Activated CD4-positive, alpha-beta T cell treated with anti-CD3 and anti-CD28 coated beads, Interleukin-2, amount 50 U/mL, for 48 hours (primary cell): ENCODE measurements at regions not wholly inside any gene's neighbourhood (a gene's known extent, or its start where the extent isn't known, plus 50 kb on each side); places are given as distances from the start of the nearest gene placed in this dataset.
"Not testable (repeated sequence)": the region's sequence is repeated elsewhere in the genome, so short reads cannot be mapped to it uniquely, and the experiment has no call there.

ENCODE experiments used
- DNase-seq, 2 experiments: peaks; one replicate each; pipeline ENCODE4 v3.0.0-alpha.2; 2020

DNA sequence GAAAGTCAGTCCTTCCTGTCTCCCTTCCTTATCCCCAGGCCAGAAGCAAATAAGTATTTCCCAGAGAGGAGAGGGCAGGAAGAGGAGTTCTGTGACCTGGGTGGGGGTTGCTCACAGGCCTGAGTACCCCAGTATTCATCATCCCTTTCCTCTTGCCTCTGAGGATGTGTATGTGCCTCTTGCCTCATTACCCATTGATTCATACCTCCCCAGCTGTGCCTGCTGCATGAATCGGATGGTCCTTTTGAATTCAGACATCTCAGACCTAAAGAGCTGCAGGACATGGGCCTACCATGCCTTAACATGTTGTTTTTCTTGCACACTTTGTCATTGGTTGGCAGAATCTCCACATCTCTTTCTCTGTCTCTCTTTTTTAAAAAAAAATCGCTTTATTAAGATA is 112.8 kb upstream of the SHB start:
- no peak for DNase-seq

DNA sequence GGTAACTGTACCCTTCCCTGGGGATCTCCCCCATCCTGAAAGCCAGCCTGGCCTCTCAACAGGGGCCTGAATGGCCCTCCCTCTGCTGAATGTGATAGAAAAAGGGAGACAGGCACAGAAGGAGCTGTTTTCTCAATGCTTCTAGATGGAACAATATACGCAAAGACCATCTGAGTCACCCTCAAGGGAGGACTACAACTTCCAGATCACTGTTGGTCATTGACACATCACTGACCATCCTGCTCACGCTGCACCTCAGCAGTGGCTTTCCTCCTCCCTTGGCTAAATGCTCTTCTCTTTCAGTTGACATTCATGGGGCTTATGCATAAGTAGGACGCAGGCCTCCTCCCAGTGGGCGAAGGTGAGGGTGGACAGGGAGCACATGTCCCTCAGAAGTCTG is 112.2 kb upstream of the SHB start:
- DNase-seq, result no peak

DNA sequence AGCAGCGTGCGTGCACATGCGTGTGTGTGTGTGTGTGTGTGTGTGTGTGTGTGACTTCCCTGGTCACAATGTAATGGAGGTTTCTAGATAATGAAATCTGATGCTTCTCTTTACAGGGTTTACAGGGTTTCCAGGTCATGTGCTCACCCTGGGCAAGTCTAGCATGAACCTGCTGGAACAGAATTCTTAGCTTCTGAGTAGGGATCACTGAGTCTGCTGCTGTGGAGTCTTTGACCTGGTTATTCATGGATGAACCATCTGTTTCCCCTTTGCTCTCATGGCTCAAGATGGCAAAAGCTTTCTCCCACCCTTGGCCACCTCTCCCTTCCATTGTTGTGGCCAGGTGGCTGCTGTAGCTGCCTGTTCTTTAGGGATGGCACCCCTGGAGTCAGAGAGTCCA is 111.6 kb upstream of the SHB start:
- DNase-seq, result no peak

DNA sequence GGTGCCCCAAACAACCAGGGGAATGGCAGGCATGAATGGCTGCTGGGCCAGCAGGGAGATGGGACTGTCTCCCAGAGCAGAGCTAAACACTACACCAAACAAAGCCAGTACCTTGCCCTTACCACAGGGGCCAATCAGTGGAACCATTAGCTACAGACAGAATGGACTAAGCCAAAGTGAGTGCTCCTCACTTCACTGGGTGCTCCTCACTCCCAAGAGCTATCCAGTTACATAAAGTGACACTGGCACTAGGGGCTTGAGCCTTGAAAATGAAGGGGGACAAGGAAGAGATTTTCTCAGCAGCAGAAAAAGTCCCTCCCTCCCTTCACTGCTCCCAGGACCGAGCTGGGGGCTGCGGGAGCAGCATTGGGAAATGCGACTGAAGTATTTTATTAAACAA is 110.9 kb upstream of the SHB start:
- DNase-seq, result no peak

DNA sequence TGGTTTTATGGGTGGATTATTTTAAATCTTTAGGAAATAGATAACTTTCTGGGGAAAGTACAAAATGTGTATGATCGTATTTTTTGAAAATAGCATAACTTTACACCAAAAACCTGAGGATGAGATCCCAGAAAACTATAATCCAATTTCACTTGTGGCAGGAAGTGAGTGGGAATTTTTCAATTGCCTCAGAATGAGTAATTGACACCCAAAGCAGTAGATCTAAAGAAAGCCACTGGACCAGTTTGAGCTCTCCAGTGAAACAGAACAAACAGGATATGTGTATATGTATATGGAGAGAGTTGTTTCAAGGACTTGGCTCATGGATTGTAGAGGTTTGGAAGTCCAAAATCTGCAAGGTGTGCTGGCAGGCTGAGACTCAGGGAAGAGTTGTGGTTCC is 109.2 kb upstream of the SHB start:
- DNase-seq, result no peak

DNA sequence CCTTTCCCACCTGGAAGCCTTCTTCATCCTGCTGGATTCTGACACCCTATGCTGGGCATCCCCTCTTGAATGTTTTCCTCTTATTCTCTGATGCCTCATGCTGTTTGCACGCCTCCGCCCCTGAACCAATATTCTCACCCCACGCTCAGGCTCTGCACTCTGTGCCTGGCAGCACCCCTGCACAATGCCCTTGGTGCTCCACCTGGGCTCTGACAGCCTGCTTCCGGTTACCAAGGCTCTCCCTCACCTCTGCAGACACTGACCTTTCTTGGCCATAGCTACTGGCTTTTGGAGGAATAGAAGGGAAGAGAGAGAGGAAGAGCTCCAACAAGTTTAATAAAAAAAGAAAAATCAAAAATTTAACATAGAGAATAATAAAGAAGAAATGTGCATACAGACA is 108.7 kb upstream of the SHB start:
- no peak for DNase-seq

DNA sequence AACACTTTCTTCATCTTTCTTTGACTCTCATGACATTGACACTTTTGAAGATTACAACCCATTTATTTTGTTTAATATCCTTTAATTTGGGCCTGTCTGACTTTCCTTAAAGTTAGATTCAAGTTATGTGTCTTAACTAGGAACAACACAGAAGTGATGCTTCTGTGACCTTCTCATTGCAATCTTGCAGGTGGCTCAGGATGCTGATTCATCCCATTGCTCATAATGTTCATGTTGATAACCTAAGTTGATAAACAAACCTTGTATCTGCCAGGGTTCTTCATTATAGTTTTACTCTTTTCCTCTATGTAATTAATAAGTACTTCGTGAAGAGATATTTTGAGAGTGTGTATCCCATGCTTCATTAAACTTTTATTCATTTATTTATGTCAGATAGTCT is 107.2 kb upstream of the SHB start:
- DNase-seq, result no peak

DNA sequence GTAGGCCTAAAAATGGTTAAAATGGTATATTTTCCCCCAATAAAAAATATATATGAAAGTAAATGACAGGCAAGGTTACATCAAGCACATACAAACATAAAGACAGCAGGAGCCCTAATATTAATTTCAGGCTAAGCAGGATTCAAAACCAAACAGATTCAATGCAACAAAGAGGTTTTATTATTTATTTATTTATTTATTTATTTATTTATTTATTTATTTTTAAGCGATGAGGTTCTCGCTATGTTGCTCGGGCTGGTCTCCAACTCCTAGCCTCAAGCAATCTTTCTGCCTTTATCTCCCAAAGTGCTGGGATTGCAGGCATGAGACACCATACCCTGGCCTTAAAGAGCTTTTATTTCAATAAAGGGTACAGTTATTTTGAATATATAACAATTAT is 106.4 kb upstream of the SHB start:
- DNase-seq, result no peak

DNA sequence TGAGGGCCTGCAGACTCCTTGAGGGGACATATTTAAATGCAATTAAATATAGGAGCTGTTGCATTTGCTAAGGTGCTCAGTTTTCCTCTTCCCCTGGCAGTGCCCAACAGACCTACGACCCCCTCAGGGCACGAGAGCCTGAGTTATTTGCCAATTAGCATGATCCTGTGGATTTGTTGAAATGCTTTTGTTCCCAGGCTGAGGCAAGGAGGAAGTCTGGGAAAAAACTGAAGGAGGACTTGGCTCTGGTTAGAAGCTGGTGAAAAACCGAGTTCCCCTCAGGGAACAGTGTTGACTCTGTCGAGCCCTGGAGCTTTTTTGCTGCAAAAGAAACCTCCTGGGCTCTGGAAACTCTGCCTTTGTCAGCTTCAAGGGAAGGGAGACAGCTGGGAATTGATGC is 103.6 kb upstream of the SHB start:
- no peak for DNase-seq

DNA sequence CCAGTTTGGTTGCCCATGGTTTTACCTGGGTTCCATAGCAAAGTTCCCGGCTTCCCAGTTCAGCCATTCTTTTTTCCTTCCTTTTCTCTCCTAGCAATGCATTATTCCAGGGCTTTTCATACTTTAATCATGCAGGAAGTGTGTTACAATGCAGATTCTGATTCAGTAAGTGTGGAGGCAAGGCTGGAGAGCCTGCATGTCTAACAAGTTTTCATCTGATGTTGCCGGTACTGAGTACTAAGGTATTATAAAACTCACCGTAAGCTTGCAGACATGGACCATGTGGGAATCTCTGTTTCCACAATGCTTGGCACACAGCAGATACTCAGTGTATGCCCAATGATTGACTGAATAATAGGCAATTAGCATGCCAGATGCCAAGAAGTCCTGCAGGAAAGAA is 102.9 kb upstream of the SHB start:
- no peak for DNase-seq

DNA sequence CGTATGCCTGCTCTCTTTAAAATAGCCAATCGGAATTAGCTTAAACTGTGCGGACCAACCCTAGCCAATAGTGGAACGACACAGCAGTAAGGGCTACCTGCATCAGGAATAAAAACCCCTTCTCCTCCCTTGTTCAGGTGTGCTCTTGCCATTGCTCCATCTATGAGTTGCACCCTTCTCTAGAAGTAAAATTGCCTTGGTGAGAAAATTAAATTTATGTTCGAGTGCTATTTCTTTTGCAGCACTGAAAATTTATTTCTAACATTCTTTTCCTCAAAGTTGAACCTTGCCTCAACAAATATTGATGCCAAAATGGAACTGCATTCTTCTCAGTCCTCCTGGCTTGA is 102.5 kb upstream of the SHB start:
- no peak for DNase-seq

DNA sequence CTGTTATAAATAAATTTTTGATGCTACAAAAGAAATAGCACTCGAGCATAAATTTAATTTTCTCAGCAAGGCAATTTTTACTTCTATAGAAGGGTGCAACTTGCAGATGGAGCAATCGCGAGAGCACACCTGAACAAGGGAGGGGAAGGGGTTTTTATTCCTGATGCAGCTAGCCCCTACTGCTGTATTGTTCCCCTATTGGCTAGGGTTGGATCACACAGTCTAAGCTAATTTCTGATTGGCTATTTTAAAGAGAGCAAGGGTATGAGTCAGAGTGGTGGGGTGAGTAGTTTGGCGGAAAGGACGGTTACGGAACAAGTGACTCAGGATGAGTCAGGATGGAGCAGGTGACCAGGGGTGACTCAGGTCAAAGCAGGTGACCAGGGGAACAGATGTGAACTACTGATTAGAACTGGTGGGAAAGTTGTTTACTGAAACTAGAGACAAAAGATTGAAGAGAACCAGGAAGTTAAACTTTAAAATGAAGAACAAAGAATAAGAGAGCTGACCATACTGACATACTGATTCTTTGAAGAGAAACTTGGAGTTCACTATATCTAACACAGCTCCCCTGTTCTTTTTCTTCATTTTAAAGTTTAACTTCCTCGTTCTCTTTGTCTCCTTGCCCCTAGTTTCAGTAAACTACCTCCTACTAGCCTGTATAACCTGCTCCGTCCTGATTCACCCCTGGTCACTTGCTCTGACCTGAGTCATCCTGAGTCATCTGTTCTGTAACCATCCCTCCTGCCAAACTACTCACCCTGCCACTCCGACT is 101.9 kb upstream of the SHB start:
- DNase-seq, result peak in 1 of 2 experiments; percentile 6

DNA sequence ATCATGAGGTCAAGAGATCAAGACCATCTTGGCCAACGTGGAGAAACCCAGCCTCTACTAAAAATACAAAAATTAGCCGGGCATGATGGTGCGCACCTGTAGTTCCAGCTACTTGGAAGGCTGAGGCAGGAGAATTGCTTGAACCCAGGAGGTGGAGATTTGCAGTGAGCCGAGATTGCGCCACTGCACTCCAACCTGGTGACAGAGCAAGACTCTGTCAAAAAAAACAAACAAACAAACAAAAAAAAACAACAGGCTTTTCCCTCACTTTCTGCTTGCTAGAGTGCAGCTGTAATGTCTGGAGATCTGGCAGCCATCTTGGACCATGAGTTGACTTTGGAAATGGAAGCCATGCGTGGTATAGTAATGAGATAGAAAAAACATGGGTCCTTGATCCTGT is 101.1 kb upstream of the SHB start:
- not testable (repeated sequence) for DNase-seq

DNA sequence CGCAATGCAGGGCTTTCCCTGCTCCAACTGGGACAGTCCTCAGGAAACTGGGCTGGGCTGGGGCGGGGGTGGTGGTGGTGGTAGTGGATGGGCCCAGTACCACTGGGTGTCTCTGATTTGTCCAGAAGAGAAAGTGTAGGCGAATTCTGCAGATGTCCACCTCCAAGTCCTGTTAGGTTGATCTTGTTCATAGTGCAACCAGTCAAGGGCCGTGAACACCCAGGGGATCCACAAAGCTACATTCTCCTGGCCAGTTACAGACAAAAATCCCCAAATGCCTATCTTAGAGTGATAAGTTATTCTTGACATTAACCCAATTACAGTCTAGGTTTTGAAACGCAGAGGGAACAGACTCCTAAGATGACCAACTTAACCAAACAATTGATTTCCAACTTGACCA is 97.5 kb upstream of the SHB start:
- DNase-seq, result no peak

DNA sequence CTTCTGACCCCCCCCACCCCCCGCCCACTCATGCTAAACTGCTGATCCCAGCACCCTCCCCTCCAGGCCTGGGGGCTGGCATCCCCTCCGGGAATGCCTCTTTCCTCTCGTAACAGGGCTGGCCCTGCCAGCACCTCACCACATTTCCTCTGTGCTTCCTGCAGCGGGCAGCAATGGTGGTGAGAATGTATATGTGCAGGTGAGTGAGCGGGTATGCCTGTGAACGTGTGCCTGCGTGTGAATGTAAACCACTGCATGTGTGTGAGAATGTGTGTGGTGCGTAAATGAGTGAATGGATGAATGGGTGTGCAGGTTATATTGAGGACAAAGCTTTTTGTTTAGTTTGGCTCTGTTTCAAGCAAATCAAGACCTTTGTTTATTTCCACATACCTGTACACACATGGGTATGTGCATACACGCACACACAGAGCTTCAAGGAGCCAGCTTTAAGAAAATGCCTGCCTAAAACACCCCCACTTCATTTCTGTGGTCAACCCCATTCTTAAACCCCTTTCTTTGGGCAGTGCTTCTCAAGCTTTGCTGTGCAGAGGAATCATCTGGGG is 95.7 kb upstream of the SHB start:
- no peak for DNase-seq

DNA sequence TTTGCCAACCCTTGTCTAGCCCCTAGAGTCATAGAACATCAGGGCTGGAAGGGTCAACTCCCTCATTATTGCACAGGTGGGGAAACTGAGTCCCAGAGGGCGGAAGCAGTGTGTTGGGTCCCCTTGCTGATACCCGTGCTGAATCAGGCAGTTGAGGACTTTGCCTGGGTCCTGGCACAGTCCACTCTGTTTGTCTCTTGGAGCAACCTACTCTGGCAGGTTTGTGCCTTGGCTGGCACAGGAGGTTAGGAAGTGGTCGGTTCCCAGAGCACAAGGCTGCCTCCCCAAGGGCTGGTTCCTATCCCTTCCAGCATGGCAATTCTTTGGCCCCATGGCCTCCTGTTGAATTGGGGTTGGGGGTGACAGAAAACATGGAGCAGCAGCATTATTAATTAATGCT is 94.5 kb upstream of the SHB start:
- no peak for DNase-seq

DNA sequence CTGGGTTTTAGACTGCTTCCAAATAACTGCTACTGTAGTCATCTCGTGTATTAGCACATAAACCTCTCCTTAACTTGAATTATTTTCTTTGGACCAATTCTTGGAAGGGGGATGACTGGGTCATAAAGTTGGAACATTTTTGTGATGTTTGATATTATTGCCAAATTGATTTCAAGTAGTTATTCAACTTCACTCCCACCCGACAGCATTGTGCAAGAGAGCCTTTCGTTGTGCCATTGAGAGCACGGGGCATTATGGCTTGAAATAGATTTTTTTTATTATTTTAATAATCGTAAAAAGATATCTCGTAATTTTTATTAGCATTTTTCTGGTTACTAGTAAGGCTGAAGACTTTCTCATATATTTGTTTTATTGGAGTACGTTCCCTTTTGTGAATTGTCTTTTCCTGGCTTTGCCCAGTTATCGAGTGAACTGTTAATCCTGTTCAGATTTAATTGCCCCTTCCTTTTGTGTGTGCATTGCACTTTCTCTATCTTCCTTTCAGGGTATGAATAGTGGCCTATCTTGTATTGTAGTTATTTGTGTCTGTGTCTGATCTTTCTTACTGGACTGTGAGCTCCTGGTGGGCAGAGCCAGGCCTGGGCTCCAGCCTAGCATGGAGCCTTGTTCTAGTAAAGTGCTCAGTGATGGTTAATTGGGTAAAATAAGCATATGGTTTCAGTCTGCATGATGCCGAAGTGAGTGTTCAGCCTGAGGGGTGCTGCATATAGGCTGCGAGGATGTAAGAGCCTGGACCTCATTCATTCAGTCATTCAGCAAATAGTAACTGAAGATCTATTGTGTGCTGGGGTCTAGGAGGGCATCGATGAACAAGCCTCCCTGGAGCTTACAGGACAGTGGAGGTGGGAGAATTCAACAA is 93.5 kb upstream of the SHB start:
- DNase-seq, result no peak

DNA sequence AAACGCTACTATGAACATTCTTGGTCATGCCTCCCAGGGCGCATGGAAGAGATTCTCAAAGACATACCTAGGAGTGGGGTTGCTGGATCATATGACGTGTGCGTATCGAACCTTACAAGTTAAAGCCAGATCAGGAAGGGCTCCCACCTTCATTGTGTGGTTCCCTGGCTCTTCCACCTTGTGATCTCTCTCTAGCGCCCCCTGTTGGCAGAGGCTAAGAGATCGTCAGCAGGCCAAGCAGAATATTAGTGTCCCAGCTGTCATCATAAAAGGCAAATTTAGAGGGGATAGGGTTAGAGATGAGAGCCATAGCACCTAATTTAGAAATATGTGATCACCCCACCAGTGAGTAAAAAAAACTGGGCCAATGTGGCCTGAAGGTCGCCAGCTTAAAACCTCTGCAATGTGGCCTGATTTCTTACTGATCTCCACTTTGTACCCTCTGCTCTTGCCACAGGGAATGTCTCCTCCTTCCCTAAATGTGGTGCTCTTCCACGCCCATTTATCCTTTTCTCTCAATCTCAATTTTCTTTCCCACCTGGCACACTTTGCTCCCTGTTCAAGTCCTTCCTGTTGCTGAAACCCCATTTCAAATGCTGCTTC is 91.7 kb upstream of the SHB start:
- DNase-seq, result peak; percentile 64 to 75

DNA sequence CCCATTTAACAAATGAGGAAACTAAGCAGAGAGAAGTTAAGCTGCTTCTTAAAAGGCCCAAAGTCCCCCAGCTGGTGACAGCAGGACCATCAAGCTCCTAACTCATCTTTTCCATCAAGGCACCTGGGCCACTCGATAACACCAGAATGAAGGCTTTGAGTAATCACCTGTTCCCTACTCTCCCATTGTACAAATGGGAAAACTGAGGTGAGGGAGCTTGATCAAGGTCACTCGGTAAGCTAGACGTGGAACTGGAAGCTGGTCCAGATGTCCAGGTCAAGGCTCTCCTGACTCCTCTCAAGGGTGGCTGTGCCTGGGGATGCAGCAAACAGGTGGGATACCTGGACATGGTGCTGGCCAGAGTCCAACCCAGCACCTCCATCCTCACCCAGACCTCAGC is 90.6 kb upstream of the SHB start:
- DNase-seq, result no peak

DNA sequence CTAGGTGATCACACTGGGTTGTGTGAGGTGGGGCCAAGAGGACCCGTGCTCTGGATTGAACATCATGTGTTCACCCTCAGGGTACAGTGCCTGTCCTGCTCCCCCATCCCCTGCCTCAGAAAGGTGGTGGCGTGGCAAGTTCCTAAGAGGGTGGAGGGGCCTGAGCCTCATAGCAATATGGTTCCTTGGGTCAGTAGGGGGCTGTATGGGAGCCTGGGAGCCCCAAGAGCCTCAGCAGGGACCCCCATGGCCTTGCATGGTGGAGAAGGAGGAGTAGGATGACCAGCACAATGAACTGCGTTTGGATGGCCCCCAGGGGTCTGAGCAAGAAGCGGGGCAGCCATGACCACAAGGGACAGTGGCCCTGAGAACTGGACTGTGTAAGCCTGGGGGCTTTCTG is 89.6 kb upstream of the SHB start:
- no peak for DNase-seq

DNA sequence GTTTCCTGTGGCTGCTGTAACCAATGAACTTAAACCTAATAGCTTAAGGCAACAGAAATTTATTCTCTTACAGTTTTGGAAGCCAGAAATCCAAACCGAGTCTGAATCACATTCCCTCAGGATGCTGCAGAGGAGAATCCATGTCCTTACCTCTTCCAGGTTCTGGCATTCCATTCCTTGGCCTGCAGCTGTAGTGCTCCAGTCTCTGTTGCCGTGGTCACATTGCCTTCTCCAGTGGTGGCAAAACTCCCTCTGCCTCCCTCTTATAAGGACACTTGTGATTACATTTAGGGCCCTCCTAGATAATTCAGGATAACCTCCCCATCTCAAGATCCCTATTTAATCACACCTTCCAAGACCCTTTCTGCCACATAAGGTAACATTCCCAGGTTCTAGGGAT is 88.7 kb upstream of the SHB start:
- no peak for DNase-seq

DNA sequence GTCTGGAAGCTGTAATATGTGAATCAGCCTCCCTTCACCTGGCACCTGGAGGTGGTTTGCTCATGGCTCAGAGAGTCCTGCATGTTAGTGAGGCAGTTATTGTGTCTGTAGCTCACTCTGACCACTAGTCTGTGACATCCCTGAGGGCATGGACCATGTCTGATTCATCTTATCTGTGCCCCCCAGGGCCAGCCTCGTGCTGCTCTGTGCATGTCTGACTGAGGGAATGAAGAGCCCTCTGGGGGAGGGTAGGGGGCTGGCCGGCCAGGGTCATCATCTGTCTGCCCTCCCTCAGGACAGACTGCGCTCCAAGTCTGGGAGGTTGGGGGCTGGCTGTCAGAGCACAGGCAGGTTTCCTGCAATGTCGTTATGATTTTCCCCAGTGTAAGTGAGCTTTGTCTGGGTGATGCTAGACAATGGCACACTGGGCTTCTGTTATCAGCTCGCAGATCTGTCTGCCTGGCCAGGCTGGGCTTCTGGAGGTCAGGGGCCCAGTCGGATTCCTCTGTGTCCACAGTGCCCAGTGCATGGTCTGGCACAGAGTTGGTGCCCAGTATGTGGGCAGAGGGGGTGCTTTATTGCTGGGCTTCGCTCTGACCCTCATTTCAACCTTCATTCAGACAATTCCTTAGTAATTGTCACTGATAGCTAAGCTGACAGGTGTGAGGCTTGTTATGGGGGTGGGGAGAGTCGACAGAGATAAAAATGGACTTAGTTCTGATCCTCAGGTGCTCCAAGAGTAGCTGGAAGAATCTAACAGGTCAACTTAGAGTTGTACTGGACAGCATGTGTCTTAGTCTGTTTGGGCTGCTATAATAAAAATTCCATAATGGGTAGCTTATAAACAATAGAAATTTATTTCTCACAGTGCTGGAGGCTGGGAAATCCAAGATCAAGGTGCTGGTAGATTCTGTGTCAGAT is 85.7 kb upstream of the SHB start:
- no peak for DNase-seq

DNA sequence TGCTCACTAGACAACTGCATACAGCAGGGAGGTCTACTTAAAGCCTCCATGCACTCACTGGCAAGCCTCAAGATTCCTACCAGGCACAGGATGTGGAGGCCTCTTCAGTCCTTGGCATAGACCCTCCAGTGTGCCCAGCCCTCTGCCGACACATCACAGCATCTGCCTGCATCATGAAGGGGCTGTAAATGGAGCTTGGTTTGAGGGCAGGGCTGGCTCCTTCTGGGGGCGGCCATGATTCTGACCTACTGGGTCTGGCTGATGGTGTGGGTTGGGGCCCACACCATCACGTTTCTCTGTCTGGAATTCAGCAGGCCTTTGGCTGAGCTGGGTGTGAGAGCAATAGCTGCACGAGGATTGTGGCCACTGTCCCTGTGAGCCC is 84.9 kb upstream of the SHB start:
- no peak for DNase-seq
